H9 (cell line): ENCODE measurements at regions not wholly inside any gene's neighbourhood (a gene's known extent, or its start where the extent isn't known, plus 50 kb on each side); places are given as distances from the start of the nearest gene placed in this dataset.

ENCODE experiments used
- DNase-seq: peaks from one replicate; pipeline ENCODE4 v3.0.0-alpha.2; 2017
- H2AFZ ChIP-seq: one replicate; pipeline ENCODE4 v1.6.1; 2013; ENCODE audit warnings: mild to moderate bottlenecking, low read length, control low read depth, moderate library complexity
- H2AK5ac ChIP-seq: 2 replicates; pipeline ENCODE4 v1.6.1; 2013; ENCODE audit warnings: low read length, control low read depth, mixed read lengths; ENCODE audit not compliant: insufficient read length
- H2BK120ac ChIP-seq: one replicate; pipeline ENCODE4 v1.6.1; 2013; ENCODE audit warnings: low read depth, mild to moderate bottlenecking, low read length, control low read depth, inconsistent platforms; ENCODE audit not compliant: poor library complexity, severe bottlenecking
- H2BK12ac ChIP-seq: 2 replicates; pipeline ENCODE4 v1.6.1; 2013; ENCODE audit warnings: low read length, control low read depth, mixed read lengths, low read depth; ENCODE audit not compliant: insufficient read length
- H2BK15ac ChIP-seq: 2 replicates; pipeline ENCODE4 v1.6.1; 2013; ENCODE audit warnings: low read depth, low read length, control low read depth
- H2BK20ac ChIP-seq: one replicate; pipeline ENCODE4 v1.6.1; 2013; ENCODE audit warnings: low read depth, mild to moderate bottlenecking, low read length, control low read depth, inconsistent platforms; ENCODE audit not compliant: poor library complexity, severe bottlenecking
- H2BK5ac ChIP-seq: 2 replicates; pipeline ENCODE4 v1.6.1; 2013; ENCODE audit warnings: low read length, control low read depth, mixed read lengths; ENCODE audit not compliant: insufficient read length
- H3K14ac ChIP-seq: 2 replicates; pipeline ENCODE4 v1.6.1; 2013; ENCODE audit warnings: low read length, control low read depth; ENCODE audit not compliant: insufficient read depth
- H3K18ac ChIP-seq: 2 replicates; pipeline ENCODE4 v1.6.1; 2013; ENCODE audit warnings: low read depth, mild to moderate bottlenecking, mixed read lengths, low read length, control low read depth; ENCODE audit not compliant: insufficient read length
- H3K23ac ChIP-seq: 2 replicates; pipeline ENCODE4 v1.6.1; 2013; ENCODE audit warnings: low read length, control low read depth, mixed read lengths, low read depth; ENCODE audit not compliant: insufficient read length
- H3K23me2 ChIP-seq: 2 replicates; pipeline ENCODE4 v1.6.1; 2013; ENCODE audit warnings: low read depth, mild to moderate bottlenecking, mixed read lengths, low read length, control low read depth; ENCODE audit not compliant: insufficient read length, poor library complexity, severe bottlenecking
- H3K27ac ChIP-seq: 2 replicates; pipeline ENCODE4 v1.5.1; 2013; ENCODE audit warnings: low read length, control low read depth, mixed read lengths, low read depth; ENCODE audit not compliant: insufficient read length
- H3K27me3 ChIP-seq: 2 replicates; pipeline ENCODE4 v1.6.1; 2013; ENCODE audit warnings: low read length, control low read depth, inconsistent platforms; ENCODE audit not compliant: insufficient read depth
- H3K4ac ChIP-seq: 2 replicates; pipeline ENCODE4 v1.6.1; 2013; ENCODE audit warnings: low read depth, mild to moderate bottlenecking, control low read depth, inconsistent platforms, low read length, moderate library complexity
- H3K4me1 ChIP-seq: 2 replicates; pipeline ENCODE4 v1.6.1; 2013; ENCODE audit warnings: low read length, control low read depth, inconsistent platforms; ENCODE audit not compliant: insufficient read depth
- H3K4me2 ChIP-seq: 2 replicates; pipeline ENCODE4 v1.6.1; 2013; ENCODE audit warnings: low read length, control low read depth, mixed read lengths; ENCODE audit not compliant: insufficient read length, insufficient read depth
- H3K56ac ChIP-seq: 2 replicates; pipeline ENCODE4 v1.6.1; 2013; ENCODE audit warnings: low read depth, mild to moderate bottlenecking, mixed read lengths, low read length, control low read depth; ENCODE audit not compliant: insufficient read length
- H3K79me1 ChIP-seq: 2 replicates; pipeline ENCODE4 v1.6.1; 2013; ENCODE audit warnings: low read depth, mild to moderate bottlenecking, moderate library complexity, low read length, control low read depth, inconsistent platforms; ENCODE audit not compliant: insufficient read depth, poor library complexity, severe bottlenecking
- H3K79me2 ChIP-seq: 2 replicates; pipeline ENCODE4 v1.6.1; 2013; ENCODE audit warnings: low read length, control low read depth, inconsistent platforms; ENCODE audit not compliant: insufficient read depth
- H3K9ac ChIP-seq: 2 replicates; pipeline ENCODE4 v1.6.1; 2013; ENCODE audit warnings: low read length, control low read depth, mixed read lengths; ENCODE audit not compliant: insufficient read length; ENCODE audit errors: extremely low read depth
- H3K9me3 ChIP-seq: one replicate; pipeline ENCODE4 v1.6.1; 2013; ENCODE audit warnings: low read depth, low read length, inconsistent platforms; ENCODE audit not compliant: control insufficient read depth
- H3T11ph ChIP-seq: one replicate; pipeline ENCODE4 v1.6.1; 2013; ENCODE audit warnings: mild to moderate bottlenecking, low read length, control low read depth, inconsistent platforms
- H4K20me1 ChIP-seq: one replicate; pipeline ENCODE4 v1.6.1; 2013; ENCODE audit not compliant: control insufficient read depth, insufficient read length, insufficient read depth
- H4K5ac ChIP-seq: 2 replicates; pipeline ENCODE4 v1.6.1; 2013; ENCODE audit warnings: low read depth, mild to moderate bottlenecking, mixed read lengths, low read length, control low read depth; ENCODE audit not compliant: insufficient read length
- H4K8ac ChIP-seq: replicated peaks from 2 replicates; pipeline ENCODE4 v1.6.1; 2013; ENCODE audit warnings: low read length, control low read depth, mixed read lengths, low read depth; ENCODE audit not compliant: insufficient read length
- H4K91ac ChIP-seq: 2 replicates; pipeline ENCODE4 v1.6.1; 2013; ENCODE audit warnings: low read depth, mild to moderate bottlenecking, moderate library complexity, mixed read lengths, low read length, control low read depth; ENCODE audit not compliant: insufficient read length
- H3K27ac Mint-ChIP-seq, 3 experiments: 2 replicates in 2 of 3; 3 replicates in 1 of 3; pipeline ENCODE4 v1.8.0; 2020 to 2021; ENCODE audit warnings: mixed read lengths in 3 of 3, mild to moderate bottlenecking in 1 of 3, moderate library complexity in 1 of 3
- H3K27me3 Mint-ChIP-seq: 2 replicates; pipeline ENCODE4 v1.8.0; 2021; ENCODE audit warnings: low read depth, mild to moderate bottlenecking, moderate library complexity, mixed read lengths
- H3K36me3 Mint-ChIP-seq, 3 experiments: 2 replicates in 2 of 3; 3 replicates in 1 of 3; pipeline ENCODE4 v1.8.0; 2020 to 2021; ENCODE audit warnings: low read depth in 3 of 3, mixed read lengths in 3 of 3; ENCODE audit not compliant: insufficient read depth in 1 of 3
- H3K4me1 Mint-ChIP-seq, 2 experiments: 2 replicates each; pipeline ENCODE4 v1.8.0; 2020; ENCODE audit warnings: mixed read lengths in 2 of 2
- H3K4me3 Mint-ChIP-seq, 2 experiments: 2 replicates in 1 of 2; 3 replicates in 1 of 2; pipeline ENCODE4 v1.8.0; 2020 to 2021; ENCODE audit warnings: mild to moderate bottlenecking in 2 of 2, mixed read lengths in 2 of 2, moderate library complexity in 1 of 2
- H3K9me3 Mint-ChIP-seq, 2 experiments: 2 replicates in 1 of 2; 3 replicates in 1 of 2; pipeline ENCODE4 v1.8.0; 2020; ENCODE audit warnings: mild to moderate bottlenecking in 2 of 2, mixed read lengths in 2 of 2, moderate library complexity in 1 of 2
- CTCF ChIP-seq: fragments of 200-600 bp; sonication (generic); conservative IDR thresholded peaks from 3 replicates; pipeline ENCODE4 v1.8.0; 2021; ENCODE audit warnings: antibody characterized with exemption, mild to moderate bottlenecking
- WGBS: extraction: QIAGEN DNeasy Blood & Tissue Kit; methylation state at CpG from one replicate; pipeline ENCODE4 v1.1.7; 2013; ENCODE audit warnings: missing lambda C conversion rate, low lambda C conversion rate, mixed read lengths; ENCODE audit not compliant: insufficient read length; ENCODE audit errors: extremely low coverage; 5-methylcytosine and 5-hydroxymethylcytosine counted together

- no peak overlapping the region for H3K4me3 Mint-ChIP-seq
- H4K91ac ChIP-seq, result no peak overlapping the region
- no peaks in the 10 kb centered on the region for H3K9me3 ChIP-seq
- H3K27me3 ChIP-seq, result no peaks in the 10 kb centered on the region
- H3K36me3 Mint-ChIP-seq, result no peaks in the 10 kb centered on the region
- no peaks in the 10 kb centered on the region for H3K79me2 ChIP-seq
- no peak overlapping the region for H2AK5ac ChIP-seq
- H3K79me1 ChIP-seq, result no peaks in the 10 kb centered on the region
- peaks cover 3% of the 10 kb centered on the region; the same call in 1 of the 2 replicates for H3K4me1 ChIP-seq
- H3K27me3 Mint-ChIP-seq, result no peaks in the 10 kb centered on the region
- no peaks in the 10 kb centered on the region for H4K20me1 ChIP-seq
- H3K4me2 ChIP-seq, result no peak overlapping the region
- H3K9me3 Mint-ChIP-seq, result no peaks in the 10 kb centered on the region
- no peak overlapping the region for H3K56ac ChIP-seq
- no peak overlapping the region for H2BK12ac ChIP-seq
- WGBS, result no CpG with 5 or more reads among the region's 1 CpG
- H2BK20ac ChIP-seq, result no peak overlapping the region
- H3K4me1 Mint-ChIP-seq, result peaks cover 29 to 31% of the 10 kb centered on the region in 2 experiments
- H3K27ac ChIP-seq, result no peak overlapping the region
- no peak overlapping the region for H2AFZ ChIP-seq
- H3T11ph ChIP-seq, result no peak overlapping the region
- TF ChIP-seq CTCF, result no peak
- no peak overlapping the region for H2BK15ac ChIP-seq
- no peak overlapping the region for H4K5ac ChIP-seq
- no peak overlapping the region for H3K9ac ChIP-seq
- no peak overlapping the region for H2BK5ac ChIP-seq
- H3K23ac ChIP-seq, result no peak overlapping the region
- H3K4ac ChIP-seq, result no peak overlapping the region
- H3K23me2 ChIP-seq, result no peaks in the 10 kb centered on the region
- H2BK120ac ChIP-seq, result no peak overlapping the region
- no peak overlapping the region for H3K18ac ChIP-seq
- H4K8ac ChIP-seq, result no peak overlapping the region
- no peak for DNase-seq
- H3K27ac Mint-ChIP-seq, result no peak overlapping the region
- H3K14ac ChIP-seq, result no peak overlapping the region
Measured at GRCh38 chr3:66823009-66823397, 175.1 kb upstream of the KBTBD8 start.
